Colonic mucosa (tissue), 4 donors: ENCODE measurements at regions not wholly inside any gene's neighbourhood (a gene's known extent, or its start where the extent isn't known, plus 50 kb on each side); places are given as distances from the start of the nearest gene placed in this dataset.
"Not testable (repeated sequence)": the region's sequence is repeated elsewhere in the genome, so short reads cannot be mapped to it uniquely, and the experiment has no call there.

Source experiments
- DNase-seq: peaks from one replicate; pipeline ENCODE4 v3.0.0-alpha.2; 2020
- H3K27ac ChIP-seq: fragments of 200-600 bp; one replicate; pipeline ENCODE4 v1.8.0; 2021
- H3K27me3 ChIP-seq: fragments of 200-600 bp; one replicate; pipeline ENCODE4 v1.8.0; 2021
- H3K36me3 ChIP-seq: fragments of 200-600 bp; one replicate; pipeline ENCODE4 v1.8.0; 2021
- H3K4me1 ChIP-seq: fragments of 200-600 bp; one replicate; pipeline ENCODE4 v1.8.0; 2021; ENCODE audit warnings: mild to moderate bottlenecking
- H3K4me3 ChIP-seq: fragments of 200-600 bp; one replicate; pipeline ENCODE4 v1.8.0; 2021
- H3K9ac ChIP-seq, 2 donors: one replicate each; pipeline ENCODE4 v1.7.0; 2013; ENCODE audit warnings: control low read depth in 2 of 2, low read depth in 2 of 2, low read length in 2 of 2
- H3K9me3 ChIP-seq: fragments of 200-600 bp; one replicate; pipeline ENCODE4 v1.8.0; 2021
- intact Hi-C: fragments of 100-400 bp; cut with DNase I; formaldehyde crosslinking; loops from one replicate; pipeline ENCODE4 v1.14.1; 2022
- TF ChIP-seq, protein P1 (sequence below): fragments of 200-600 bp; IDR thresholded peaks from one replicate; pipeline ENCODE4 v1.8.0; 2022; ENCODE audit warnings: antibody characterized with exemption, mild to moderate bottlenecking
- donor health status: healthy.
- donor health status: DM: no; HTN: no; CAD: no.
- donor health status: DM: no; HTN: no; CAD: no.

DNA sequence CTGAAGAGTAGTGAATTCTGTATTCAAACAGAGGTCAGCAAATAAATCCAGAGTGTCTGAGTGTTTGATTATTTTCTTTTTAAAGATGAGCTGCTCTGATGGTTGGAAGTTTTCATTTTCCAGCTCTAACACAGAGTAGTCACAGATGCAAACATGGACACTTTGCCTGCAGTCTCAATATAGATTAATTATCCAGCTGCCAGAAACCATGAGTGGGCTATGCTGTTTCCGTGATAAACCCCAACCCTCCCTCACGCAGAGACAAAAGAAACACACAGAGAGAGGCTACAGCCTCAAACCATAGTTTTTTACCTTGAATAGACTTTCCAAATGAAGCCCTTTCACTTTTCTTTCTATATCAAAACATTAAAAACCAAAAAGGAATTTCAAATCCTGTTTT is 884.7 kb downstream of the DIAPH3 start:
- TF ChIP-seq, protein P1, sequence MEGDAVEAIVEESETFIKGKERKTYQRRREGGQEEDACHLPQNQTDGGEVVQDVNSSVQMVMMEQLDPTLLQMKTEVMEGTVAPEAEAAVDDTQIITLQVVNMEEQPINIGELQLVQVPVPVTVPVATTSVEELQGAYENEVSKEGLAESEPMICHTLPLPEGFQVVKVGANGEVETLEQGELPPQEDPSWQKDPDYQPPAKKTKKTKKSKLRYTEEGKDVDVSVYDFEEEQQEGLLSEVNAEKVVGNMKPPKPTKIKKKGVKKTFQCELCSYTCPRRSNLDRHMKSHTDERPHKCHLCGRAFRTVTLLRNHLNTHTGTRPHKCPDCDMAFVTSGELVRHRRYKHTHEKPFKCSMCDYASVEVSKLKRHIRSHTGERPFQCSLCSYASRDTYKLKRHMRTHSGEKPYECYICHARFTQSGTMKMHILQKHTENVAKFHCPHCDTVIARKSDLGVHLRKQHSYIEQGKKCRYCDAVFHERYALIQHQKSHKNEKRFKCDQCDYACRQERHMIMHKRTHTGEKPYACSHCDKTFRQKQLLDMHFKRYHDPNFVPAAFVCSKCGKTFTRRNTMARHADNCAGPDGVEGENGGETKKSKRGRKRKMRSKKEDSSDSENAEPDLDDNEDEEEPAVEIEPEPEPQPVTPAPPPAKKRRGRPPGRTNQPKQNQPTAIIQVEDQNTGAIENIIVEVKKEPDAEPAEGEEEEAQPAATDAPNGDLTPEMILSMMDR = no peak
- Histone ChIP-seq H3K27ac (no peak overlapping the region), H3K4me1 (no peaks in the 10 kb centered on the region), H3K4me3 (no peak overlapping the region), H3K9me3 (no peaks in the 10 kb centered on the region), H3K27me3 (no peaks in the 10 kb centered on the region), H3K36me3 (no peaks in the 10 kb centered on the region), H3K9ac (no peak overlapping the region)
- intact Hi-C loops = no loop called here
- DNase-seq = no peak

DNA sequence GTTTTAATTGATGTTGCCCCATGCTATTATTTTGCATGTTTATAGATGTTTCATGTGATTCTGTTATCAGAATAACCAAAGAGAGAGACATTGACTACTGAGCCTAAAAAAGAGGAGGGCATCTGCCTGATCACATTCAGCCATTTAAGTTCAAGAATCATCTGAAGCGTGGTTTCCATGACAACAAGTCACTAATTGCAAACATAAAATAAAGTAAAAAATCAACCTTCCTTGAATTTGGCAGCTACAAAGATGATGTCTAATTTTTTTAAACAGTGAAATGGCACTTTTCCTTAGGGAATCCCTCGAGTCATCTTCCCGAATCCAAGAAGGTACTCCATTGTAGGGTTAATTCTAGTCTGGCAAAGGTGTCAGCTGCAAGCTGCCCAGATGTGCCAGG is 884.2 kb downstream of the DIAPH3 start:
- intact Hi-C loops = no loop called here
- TF ChIP-seq, protein P1 = no peak
- Histone ChIP-seq H3K36me3 (no peaks in the 10 kb centered on the region), H3K9ac (no peak overlapping the region), H3K9me3 (no peaks in the 10 kb centered on the region), H3K4me1 (no peaks in the 10 kb centered on the region), H3K27me3 (no peaks in the 10 kb centered on the region), H3K27ac (no peak overlapping the region), H3K4me3 (no peak overlapping the region)
- no peak for DNase-seq

GRCh38 chr13:59280297-59280696 is 883.4 kb downstream of the DIAPH3 start:
- Histone ChIP-seq H3K9me3 (no peaks in the 10 kb centered on the region), H3K9ac (no peak overlapping the region), H3K4me1 (no peaks in the 10 kb centered on the region), H3K36me3 (no peaks in the 10 kb centered on the region), H3K27ac (no peak overlapping the region), H3K4me3 (no peak overlapping the region), H3K27me3 (no peaks in the 10 kb centered on the region)
- DNase-seq = no peak
- TF ChIP-seq, protein P1 = no peak
- intact Hi-C loops = no loop called here

- intact Hi-C loops = no loop called here
- H3K36me3 ChIP-seq = no peaks in the 10 kb centered on the region
- no peaks in the 10 kb centered on the region for H3K27me3 ChIP-seq
- no peak overlapping the region for H3K4me3 ChIP-seq
- TF ChIP-seq, protein P1 = no peak
- no peaks in the 10 kb centered on the region for H3K9me3 ChIP-seq
- no peaks in the 10 kb centered on the region for H3K4me1 ChIP-seq
- no peak overlapping the region for H3K9ac ChIP-seq
- no peak overlapping the region for H3K27ac ChIP-seq
- no peak for DNase-seq
Observed at GRCh38 chr13:59281453-59281852, 882.3 kb downstream of the DIAPH3 start.

DNA sequence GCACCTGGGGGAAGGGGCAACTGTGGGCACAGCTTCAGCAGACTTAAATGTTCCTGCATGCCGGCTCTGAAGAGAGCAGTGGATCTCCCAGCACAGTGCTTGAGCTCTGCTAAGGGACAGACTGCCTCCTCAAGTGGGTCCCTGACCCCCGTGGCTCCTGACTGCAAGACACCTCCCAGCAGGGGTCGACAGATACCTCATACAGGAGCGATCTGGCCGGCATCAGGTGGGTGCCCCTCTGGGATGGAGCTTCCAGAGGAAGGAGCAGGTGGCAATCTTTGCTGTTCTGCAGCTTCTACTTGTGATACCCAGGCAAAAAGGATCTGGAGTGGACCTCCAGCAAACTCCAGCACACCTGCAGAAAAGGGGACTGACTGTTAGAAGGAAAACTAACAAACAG is 871.5 kb downstream of the DIAPH3 start:
- not testable (repeated sequence) for H3K9ac ChIP-seq, DNase-seq

GRCh38 chr13:59299584-59299983 is 864.1 kb downstream of the DIAPH3 start:
- no peak overlapping the region for H3K27ac ChIP-seq

More for the DNA sequence above, 871.5 kb downstream of the DIAPH3 start:
- H3K4me1 ChIP-seq, H3K27ac ChIP-seq, H3K4me3 ChIP-seq, intact Hi-C loops, H3K27me3 ChIP-seq, H3K36me3 ChIP-seq, H3K9me3 ChIP-seq: not testable (repeated sequence)

More at GRCh38 chr13:59299584-59299983, 864.1 kb downstream of the DIAPH3 start:
- intact Hi-C loops = no loop called here
- no peaks in the 10 kb centered on the region for H3K9me3 ChIP-seq
- no peaks in the 10 kb centered on the region for H3K27me3 ChIP-seq
- H3K4me1 ChIP-seq = no peaks in the 10 kb centered on the region
- no peaks in the 10 kb centered on the region for H3K36me3 ChIP-seq
- H3K4me3 ChIP-seq = no peak overlapping the region
- TF ChIP-seq, protein P1 = no peak
- H3K9ac ChIP-seq = no peak overlapping the region
- no peak for DNase-seq
